ENCODE measurements at regions not wholly inside any gene's neighbourhood (a gene's known extent, or its start where the extent isn't known, plus 50 kb on each side); places are given as distances from the start of the nearest gene placed in this dataset.

DNA sequence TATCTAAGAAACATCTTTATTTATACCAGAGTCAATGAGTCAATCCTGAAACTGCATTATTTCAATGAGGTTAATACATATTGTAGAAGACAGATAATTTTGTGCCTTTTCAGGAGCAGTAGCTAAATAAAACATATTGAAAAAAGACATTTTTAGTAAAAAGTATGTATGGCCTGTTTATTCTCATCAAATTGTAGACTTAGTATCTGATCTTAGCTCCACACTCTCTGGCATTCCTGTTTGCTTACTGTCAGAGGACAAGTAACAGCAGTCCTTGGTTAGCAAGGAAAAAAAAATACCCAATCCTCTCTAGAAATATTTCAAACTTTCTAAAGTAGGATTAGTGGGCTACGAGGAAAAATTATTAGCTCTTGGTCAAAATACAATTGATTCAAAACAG, 50.5 kb upstream of the GUCY1A1 start:
- DNase-seq: no peak

- DNase-seq: no peak
Measured at GRCh38 chr4:155615081-155615887, 51.4 kb upstream of the GUCY1A1 start.

DNA sequence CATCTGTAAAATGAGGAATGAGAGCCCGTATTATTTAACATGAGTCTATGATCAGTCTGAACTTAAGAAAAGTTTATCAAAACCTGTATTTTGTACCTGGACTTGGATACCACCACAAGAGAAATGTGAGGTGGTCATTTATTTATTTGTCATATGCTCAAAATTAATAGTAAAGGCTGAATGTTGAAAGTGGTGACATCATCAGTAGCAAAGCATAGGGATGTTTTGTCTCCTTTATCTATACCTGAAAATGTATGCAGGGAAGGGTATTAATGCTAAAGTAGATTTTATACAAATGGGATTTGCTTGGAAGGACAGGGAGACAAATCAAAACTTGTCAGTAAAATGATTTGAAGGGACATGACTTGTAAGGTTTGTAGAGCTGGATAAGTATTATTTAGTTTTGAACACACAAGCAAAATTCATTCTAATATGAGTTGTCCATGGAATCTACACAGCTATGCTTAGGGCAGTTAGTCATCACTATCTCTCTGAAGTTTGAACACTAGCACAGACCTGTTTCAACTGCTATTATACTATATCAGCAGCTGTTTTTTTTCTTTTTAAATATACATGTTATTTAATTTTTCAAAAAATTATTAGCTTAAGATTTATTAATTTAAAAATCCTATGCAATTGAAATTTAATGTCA, 52.4 kb upstream of the GUCY1A1 start:
- DNase-seq: no peak

DNA sequence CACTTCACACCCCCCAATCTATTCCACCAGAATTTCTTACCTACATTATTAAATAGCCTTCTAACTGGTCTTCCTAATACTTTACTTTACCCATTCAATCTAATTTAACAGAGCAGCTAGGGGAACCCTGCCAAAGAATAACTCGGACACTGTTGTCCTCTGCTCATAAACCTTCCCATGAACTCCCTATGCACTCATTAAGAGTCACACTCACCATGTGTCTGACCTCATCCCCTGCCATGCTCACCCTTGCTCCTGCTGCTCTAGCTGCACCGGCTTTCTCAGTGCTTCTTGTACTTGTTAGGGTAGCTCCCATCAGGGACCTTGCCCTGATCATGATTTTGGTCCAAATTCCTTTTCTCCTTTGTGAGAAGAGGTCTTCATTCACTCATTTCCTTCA, 54.6 kb upstream of the GUCY1A1 start:
- DNase-seq: no peak

- DNase-seq: no peak
Measured at GRCh38 chr4:155611501-155611900, 55.1 kb upstream of the GUCY1A1 start.

GRCh38 chr4:155610143-155610542, 56.5 kb upstream of the GUCY1A1 start:
- no peak for DNase-seq

DNA sequence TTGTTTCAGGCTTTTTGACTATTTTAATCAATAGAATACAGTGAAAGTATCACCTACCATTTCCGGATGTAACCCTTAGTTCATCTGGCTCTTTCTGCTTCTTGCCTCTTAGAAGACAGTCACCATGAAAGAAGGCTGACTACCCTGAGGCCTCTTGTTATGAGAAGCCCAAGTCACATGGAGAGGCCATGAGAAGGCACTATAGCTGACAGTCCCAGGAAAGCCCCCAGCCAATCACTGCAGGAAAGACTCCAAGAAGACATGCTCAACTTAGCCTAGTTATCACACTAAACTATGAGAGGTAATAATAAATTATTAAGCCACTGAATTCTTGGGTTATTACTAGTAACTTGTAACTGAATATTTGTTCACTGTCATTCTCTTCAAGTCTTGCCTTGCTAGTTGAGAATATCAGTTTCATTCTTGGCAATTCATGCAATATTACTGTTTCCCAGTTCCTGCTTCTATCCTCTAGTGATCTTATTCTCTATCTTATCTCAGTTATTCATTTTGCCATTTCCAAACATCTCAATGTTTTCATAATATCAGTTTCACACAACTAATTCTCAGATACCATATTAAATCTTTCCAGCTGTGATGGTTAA, 57.1 kb upstream of the GUCY1A1 start:
- no peak for DNase-seq

- no peak for DNase-seq
Measured at GRCh38 chr4:155608225-155608885, 58.3 kb upstream of the GUCY1A1 start.

- DNase-seq: no peak
Measured at GRCh38 chr4:155607481-155607880, 59.2 kb upstream of the GUCY1A1 start.

DNA sequence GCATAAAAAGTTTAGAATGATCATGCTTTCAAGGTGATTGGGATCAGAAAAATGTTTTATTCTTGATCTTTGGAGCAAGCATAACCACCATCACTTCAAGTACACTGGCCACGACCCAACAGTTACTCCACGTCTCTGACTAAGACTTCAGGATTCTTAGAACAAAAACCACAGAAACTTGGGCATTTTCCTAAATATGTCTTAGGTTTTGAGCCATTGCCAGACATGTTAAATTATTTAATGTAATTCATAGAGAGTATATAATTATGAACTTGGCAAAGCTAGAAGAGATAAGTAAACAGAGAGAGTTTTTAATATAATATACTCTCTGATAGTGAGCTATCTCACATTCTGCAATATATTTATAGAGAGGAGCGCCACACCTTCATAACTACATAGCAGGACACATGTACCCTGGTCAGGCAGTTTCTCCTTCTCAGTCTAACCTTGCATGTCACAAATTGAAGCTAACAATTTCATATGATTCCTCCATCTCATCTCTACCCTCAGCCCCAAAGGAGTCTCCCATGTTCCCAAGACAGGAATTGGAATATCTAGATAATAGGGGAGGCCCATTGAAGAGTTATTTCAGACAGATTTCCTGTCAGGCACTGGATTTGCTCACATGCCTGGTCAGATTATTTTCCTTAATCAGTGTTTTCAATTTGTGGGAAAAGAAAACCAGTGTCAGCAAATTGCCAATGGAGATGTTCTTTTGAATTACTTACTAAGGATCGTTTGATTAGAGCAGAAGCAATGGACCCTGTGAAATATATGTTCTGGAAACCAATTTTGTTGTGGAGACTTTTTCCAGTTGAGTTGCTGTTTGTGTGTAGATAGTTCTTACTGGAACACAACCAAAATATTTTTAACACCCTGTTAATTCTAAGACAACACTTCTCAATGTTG, 61.7 kb upstream of the GUCY1A1 start:
- DNase-seq: no peak

DNA sequence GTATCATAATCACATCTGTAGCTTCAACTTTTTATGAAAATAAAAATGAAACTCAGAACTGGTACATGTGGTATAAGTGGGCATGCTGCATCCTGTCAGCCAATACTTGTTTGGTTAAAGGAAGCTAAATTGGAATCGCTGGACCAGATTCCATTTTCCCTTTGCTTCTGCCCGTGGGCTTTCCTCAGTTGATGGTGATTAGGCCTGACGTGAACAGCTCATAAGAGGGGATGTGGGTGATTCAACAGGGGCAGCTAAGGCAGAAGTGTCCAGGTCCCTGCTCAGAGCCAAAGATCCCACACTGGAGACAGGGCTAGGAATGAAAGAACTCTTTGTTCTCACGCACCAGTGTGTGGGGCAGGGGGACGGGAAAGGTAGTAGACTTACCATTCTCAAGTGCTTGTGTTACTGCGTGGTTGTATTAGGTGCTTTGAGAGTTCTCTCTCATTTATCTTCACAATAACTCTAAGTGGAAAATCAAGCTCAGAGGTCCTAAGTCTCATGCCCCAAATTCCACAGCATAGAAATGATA, 63.2 kb upstream of the GUCY1A1 start:
- DNase-seq: no peak

DNA sequence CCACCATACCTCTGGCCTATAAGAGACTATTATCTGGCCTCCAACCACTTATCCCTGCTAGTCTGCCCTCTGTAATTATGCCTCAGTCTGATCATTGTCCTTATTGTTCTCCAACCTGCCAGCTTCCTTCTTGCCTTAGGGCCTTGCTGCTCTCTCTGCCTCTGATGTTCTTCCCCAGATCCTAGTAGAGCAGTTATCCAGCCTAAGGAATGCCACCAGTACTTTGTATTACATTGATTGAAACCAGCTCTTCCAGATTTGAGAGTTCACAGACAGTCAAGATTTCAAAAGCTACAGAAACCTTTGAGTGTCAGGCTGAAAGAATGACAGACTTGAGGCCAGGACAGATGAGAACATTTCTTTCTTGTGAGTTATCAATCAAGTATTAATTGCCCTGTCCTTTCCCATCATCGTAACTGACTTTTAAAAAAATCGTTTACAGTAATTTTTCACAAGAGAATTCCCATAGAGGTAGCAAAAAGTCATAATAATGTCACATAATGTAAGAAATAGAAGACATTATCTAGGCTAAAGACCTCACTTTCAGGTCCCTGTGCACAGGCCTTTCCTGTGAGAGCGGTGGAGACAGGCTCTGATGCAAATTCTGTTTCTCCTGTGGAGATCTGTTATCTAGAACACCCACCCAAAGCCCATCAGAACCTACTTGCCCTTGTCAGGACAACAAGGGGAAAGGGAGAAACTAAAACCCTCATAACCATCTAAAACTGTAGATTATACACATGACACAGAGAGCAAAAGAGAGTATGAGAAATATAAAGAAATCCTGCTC, 64.1 kb upstream of the GUCY1A1 start:
- DNase-seq: no peak

- DNase-seq: no peak
Measured at GRCh38 chr4:155600244-155600643, 66.4 kb upstream of the GUCY1A1 start.

DNA sequence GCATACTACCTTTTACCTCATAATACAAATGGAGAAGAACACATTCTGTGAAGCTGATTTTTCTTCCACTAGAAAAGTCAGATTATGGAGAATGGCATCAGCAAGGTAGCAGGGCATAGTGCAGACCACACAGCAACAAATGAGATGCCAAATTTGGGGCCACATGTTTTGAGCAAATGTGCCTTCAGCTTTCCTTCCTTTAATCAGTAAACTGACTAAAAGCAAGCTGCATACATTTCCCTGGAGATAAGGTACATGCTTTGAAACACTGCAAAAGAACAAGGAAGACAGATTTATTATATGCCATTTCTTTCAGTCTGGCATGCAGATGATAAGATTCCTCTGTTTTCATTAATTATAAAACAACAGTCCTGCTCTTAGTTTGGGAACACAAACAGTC, 67.1 kb upstream of the GUCY1A1 start:
- no peak for DNase-seq

DNA sequence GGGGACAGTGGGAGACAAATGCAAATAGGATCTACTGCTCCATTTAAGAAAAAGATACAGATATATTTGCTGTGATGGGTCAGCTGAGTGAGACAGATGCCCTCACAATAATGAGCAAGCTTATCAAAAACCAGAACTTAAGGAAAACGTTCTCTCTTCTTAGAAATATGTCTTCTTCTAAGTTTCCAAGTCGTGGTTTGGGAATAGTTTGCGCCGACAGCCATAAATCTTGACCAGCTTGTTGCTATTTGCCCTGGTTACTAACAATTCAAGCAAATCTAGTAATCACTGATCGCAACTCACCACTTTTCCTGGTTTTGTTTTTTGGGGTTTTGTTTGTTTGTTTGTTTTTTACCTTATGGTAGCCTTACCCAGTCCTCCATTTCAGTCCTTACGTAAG, 67.6 kb upstream of the GUCY1A1 start:
- no peak for DNase-seq

GRCh38 chr4:155597933-155598451, 68.7 kb upstream of the GUCY1A1 start:
- DNase-seq: no peak

GRCh38 chr4:155597281-155597680, 69.4 kb upstream of the GUCY1A1 start:
- DNase-seq: no peak

GRCh38 chr4:155593793-155594192, 72.9 kb upstream of the GUCY1A1 start:
- DNase-seq: no peak

GRCh38 chr4:155592938-155593297, 73.7 kb upstream of the GUCY1A1 start:
- no peak for DNase-seq

- no peak for DNase-seq
Measured at GRCh38 chr4:155592179-155592937, 74.3 kb upstream of the GUCY1A1 start.

GRCh38 chr4:155591738-155592143, 74.9 kb upstream of the GUCY1A1 start:
- no peak for DNase-seq
